Testis (tissue), 2 donors: ENCODE measurements at regions not wholly inside any gene's neighbourhood (a gene's known extent, or its start where the extent isn't known, plus 50 kb on each side); places are given as distances from the start of the nearest gene placed in this dataset.

ENCODE experiments used
- CTCF ChIP-seq, 3 experiments: fragments of 450-650 bp in 2 of 3; fragments of 200-600 bp in 1 of 3; sonication (generic) in 1 of 3; IDR thresholded peaks; one replicate each; pipeline ENCODE4 v1.5.1; 2016 to 2019; ENCODE audit warnings: antibody characterized with exemption in 3 of 3, mild to moderate bottlenecking in 2 of 3, moderate library complexity in 1 of 3
- POLR2A ChIP-seq: fragments of 450-650 bp; IDR thresholded peaks from one replicate; pipeline ENCODE4 v1.6.1; 2017; ENCODE audit warnings: antibody characterized with exemption, mild to moderate bottlenecking, moderate library complexity

GRCh38 chr3:141421186-141421585 is 52.9 kb downstream of the ZBTB38 start:
- TF ChIP-seq CTCF (IDR thresholded peaks at IDR 0.05) = no peak
- no peak for TF ChIP-seq POLR2A
